Non-pigmented ciliary epithelial cell (primary cell): ENCODE measurements at regions not wholly inside any gene's neighbourhood (a gene's known extent, or its start where the extent isn't known, plus 50 kb on each side); places are given as distances from the start of the nearest gene placed in this dataset.

Experiments used
- DNase-seq: peaks from one replicate; pipeline ENCODE4 v3.0.0-alpha.2; 2010; ENCODE audit warnings: low read depth

DNA sequence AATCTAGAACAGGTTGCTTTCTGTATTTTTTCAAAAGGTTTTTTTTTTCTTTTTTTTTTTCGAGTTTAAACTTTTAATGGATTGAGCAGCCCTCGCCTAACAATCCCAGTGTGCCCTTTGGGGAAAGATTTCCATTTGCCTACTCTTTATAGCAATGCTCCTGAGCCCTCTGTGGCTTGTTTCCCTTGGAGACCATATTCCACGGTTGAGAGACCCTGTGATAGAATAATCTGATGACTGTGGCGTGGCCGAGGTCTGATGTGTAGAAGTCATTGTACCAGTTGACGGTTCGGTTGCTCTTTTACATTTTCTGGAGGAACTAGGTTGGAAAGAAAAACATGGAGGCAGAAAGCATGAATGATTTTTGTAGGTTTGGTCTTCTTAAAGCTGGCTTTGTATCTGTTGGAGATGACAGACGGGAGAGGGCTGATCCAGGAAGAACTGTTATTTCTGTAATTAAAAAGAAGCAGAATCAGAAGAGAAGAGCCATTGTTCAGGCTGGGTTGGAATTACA is 305.7 kb upstream of the NRIP1 start:
- no peak for DNase-seq

DNA sequence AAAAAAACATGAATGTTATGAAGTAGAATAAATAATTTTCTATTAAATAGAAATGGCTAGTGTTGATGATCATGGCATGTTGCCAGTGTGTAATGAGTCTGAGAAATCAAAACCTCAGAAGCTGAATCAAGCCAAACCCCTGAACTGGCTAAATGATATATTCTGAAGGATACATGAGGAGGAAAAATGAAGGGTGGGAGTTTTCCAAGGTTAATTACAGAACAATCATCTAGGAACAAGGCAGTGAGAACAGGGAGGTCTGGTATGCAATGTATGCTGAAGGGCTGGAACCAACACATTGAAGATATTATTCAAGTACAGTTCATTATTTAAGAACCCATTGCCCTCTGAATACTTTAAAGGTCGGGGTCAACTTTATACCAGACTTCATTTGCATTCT is 309.1 kb upstream of the NRIP1 start:
- no peak for DNase-seq

DNA sequence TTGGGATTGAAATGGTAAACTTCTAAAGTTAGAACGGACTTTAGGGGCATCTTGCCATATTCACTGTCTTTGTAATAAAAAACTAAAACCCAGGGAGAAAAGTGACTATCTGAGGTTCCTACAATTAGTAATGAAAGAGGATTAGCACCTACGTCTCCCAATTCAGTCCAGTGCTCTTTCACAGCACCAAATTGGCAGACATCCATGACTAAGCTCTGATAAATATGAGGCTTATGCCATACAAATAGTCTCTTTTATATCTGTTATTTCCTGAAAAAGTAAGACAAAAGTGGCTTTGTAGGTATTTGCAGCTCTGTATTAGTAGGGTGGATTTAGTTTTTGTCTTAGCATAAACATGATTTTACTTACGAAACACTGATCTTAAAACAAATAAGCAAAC is 315.0 kb upstream of the NRIP1 start:
- DNase-seq = no peak

DNA sequence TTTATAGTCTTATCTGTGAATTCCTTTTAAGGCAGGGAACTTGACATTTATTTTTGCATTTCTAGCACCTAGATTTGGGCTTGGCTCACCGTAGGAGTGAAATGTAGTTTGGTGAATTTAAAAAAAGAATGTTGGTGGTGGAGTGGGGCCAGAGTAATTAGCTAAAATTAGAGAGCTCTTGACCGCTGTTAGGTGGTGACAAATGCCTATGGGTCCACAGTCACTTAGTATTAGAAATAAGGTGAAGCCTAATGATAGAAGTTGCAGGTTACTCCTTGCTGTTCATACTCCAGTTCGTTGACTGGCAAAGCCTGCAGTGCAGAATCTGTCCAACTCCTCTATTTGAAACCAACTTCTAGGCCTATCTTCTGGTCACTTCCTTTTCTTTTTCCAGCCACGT is 318.8 kb upstream of the NRIP1 start:
- no peak for DNase-seq

DNA sequence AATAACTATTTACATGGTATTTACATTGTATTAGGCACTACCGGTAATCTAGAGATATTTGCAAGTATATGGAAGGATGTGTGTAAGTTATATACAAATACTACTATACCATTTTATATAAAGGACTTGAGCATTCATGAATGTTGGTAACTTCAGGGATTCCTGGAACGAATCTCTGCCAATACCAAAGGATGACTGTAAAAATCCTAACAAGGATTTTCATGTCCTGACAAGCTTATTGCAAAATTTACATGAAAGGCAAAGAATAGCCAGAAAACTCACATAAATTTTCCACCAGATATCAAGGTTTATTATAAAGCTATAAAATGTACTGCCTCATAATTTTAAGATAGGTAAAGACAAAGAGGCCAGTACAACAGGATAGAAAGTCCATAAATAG is 325.2 kb upstream of the NRIP1 start:
- no peak for DNase-seq

DNA sequence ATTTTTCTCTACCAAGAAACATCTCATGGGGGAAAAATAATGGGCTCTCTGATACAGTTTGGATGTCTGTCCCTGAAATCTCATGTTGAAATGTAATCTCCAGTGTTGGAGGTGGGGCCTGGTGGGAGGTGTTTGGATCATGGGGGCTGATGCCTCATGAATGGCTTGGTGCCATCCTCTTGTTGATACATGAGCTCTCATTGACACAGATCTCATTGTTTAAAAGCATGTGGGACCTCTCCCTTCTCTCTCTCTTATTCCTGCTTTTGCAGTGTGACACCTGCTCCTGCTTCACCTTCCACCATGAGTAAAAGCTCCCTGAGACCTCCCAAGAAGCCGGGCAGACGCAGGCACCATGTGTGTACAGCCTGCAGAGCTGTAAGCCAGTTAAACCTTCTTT is 332.5 kb upstream of the NRIP1 start:
- no peak for DNase-seq

DNA sequence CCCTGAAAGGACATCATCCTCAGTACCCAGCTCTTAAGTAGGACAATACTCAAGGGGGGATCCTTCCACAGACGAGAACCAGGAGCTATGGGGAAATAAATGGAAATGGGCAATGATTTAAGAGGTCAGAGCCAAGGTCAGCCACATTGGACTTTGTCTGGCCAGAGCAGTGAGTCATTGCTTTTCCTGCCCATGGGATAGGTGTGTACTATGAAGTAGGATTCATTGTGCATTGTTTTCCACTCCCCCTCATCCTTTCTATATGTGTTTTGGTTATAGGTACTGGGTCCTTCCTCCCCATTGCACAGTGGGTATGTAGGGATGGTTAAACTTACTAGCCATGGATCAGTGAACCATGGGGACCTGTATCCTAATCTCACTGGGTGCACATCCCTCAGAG is 328.9 kb upstream of the USP25 start:
- DNase-seq = no peak

DNA sequence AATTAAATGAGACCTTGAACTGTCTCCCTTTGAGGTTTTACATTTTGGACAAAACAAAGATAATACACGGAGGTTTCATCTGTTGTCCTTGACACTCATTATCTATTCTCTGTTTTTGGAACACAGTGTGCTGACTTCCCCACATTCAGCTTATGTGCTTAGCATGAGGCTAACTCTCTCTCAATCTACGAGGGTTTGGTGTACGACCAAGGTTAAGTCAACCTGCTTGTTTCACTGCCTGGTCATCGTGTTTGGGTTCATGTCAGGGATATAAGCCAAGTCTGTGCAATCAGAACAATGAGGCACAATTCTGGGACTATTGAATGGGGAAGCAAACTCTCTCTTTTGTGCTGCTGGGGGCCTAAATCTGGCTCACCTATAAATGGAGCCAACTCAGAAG is 328.5 kb upstream of the USP25 start:
- DNase-seq = no peak

DNA sequence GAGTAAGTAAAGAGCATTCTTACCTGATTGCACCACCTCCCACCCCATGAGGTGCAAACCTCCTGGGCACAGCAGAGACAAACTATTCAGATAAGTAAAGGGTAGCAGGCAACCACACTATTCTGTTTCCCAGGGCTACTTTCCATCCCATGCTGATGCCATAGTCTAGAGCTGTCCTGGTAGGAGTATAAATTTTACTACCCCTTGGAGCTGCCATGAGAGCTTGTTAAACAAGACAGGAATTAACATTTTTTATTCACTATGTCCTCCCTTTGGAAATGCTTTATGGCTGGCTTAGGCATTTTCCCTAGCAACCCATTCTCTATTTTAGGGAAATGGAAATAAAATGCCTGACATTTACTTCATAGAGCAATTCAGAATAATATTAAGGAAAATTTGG is 324.6 kb upstream of the USP25 start:
- DNase-seq = no peak

DNA sequence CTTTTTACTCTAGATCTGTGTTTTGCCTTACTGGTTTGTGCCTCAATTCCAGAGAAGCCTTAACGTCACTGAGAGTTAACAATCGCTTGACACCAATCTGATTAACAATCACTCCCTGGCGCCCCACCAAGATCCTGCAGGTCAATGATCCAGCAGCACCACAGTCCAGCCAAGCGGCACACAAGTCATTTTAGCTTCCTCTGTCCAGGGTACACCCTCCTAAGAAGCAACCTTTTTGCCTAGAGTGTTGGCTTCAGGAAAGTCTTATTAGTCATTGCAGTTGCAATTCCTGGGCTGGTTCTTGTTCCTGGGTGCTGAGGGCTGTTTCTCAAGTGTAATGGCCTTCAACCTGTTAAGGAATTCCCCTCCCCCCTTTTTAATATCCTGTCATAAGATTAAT is 323.0 kb upstream of the USP25 start:
- no peak for DNase-seq

DNA sequence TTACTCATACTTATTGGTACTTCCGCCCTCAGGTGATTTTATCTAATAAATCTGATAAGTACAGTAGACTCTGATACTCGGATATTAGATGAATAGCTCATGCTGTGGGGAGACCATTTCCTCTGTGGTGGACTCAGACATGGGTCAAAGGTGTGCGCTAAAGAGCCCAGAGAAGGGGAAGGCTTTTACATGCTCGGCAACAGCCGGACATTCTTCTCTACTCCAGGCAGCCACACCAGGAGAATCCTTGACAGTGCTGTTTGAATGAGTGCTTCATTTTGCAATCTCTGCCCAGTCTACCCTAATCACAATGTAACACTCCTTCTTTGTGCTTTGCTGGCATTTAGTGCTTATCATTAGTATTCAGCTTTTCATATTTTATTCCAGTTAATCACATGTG is 322.2 kb upstream of the USP25 start:
- DNase-seq = no peak

DNA sequence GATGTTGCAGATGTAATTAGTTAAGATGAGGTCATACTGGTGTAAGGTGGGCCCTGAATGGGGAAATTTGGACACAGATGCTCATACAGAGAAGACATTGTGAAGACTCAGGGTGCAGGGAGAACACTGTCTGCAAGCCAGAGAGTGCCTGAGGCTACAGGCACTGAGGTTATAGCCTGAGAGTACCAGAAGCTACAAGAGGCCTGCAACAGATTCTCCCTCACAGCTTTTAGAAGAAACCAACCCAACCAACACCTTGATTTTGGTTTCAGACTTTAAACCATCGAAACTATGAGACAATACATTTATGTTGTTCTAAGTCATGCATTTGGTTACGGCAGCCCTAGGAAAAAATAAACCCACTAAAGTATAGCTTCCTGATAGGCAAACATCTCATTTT is 321.7 kb upstream of the USP25 start:
- no peak for DNase-seq

DNA sequence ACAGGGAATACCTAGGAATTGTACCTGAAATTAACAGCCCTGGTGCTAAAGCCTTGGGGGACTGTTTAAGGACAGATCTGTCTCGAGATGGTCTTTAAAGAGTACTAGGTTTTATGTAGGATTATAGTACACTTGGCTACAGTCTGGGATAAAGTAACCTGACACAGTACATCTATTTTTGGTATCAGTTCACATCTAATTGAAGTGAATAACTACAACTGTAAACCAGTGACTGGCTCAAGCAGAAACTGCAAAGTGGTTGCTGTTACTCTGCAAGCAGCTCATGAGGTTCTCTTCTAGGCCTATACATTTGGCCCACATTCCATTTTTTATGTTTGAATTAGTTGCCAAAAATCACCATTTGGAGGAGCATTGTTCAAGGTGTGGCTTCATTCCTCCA is 320.8 kb upstream of the USP25 start:
- no peak for DNase-seq

DNA sequence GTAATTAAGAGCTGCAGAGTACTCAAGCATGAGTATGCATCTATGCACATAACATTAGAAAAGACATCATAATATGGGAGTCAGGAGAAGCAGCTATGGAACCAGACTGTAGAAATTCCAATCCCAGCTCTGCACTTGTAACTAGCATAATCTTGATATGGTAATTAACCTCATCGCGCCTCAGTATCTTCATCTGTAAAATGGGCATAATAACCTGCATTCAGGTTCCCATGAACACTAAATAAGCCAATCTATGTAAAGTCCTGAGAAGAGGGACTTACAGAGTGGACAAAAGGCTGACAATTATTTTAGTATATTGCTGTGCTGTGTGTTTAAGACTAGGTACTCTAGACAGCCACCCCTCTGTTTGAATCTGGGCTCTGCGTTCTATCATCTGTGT is 318.9 kb upstream of the USP25 start:
- DNase-seq = no peak

DNA sequence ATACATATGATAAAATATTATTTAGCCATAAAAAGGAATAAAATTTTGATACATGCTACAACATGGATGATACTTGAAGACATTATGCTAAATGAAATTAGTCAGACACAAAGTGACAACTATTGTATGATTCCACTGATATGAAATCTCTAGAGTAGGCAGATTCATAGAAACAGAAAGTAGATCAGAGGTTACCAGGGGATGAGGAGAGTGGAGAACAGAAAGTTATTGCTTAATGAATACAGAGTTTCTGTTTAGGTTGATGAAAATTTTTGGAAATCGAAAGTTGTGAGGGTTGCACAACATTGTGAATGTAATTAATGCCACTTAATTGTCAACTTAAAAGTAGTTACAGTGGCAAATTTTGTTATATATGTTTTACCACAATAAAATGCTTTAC is 315.7 kb upstream of the USP25 start:
- no peak for DNase-seq

DNA sequence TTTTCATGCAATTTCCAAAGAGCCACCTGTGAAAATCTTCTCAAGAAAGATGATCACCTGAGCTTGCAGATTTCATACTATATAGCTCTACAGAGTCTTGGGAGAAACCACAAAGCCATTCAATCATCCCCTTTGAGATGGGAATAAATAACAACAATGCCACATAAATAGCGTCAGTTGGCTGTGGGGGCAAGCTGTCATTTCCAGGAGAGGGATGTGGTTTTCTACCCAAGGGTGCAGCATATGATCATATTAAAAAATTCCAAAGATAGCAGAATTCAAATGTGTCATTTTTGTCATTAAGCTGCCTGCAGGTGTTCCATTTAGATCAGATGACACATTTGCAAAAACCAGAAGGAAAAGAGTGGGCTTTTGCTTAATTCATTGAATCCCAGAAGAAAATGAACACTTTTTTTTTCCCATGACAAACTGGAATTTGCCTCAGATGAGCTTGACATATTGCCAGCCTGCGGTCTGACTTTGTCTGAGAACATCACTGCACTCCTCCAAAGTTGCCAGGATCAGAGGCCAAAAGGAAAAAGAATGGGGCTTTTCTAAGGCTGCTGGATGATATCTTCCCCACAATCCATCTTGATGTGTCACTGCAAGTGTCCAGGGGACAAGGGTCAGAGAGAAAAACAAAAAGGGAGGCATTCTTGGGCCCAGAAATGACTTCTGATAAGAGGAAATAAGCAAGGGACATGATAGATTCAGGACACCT is 314.1 kb upstream of the USP25 start:
- no peak for DNase-seq

DNA sequence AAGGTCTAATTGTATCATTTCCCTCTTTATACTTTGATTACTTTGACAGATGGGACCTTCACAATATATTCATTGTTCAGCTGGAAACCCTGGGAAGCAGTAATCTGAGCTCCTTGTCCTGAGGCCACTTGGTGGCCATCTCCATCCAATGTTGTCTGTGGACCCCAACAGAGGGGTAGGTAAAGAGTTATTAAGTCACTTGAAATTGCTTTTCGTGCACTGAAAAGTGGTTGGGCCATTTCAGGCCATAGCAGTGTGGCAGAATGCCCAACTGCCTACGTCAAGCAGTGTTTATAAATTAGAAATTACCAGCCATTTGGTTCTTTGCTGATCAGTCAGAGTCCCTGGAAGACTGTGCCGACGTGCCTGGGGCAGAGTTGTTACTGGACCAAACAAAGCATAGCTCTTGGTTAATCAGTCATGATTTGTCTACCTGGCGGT is 308.3 kb upstream of the USP25 start:
- DNase-seq = no peak

DNA sequence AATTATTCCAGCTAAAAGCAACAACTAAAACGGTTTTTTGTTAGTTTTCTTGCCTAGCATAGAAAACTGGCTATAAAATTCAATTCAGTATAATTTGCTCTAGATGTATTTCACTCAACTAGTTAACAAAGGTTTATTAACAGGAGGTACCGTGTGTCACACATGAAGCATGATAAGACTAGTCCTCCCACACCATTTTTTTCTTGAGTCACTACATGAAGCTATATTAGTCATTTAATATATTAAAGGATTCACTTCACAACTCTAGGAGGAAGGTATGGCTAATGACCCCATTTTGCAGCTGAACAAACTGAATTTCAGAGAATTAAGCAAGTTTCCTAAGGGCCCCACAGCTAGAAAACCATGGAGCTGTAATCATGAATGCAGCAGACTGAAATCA is 307.8 kb upstream of the USP25 start:
- peak; percentile 19 for DNase-seq

DNA sequence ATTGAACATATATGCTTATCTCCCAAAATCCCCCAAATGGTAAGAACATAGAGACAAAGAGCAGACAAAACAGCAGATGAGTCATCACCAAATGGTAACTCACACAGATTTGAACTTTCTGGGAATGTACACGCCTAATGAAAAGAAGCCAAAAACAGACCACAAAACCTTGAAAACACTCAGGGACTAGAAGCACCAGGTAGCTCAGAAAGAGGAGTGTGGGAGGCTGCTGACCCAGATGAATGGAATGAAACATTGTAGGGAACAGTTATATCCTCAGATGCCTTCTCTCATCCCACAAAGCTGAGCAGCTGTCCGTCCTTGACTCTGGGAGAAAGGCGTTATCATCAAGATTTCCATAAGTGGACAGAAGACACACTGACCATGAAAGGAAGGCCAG is 307.0 kb upstream of the USP25 start:
- DNase-seq = peak; percentile 91

DNA sequence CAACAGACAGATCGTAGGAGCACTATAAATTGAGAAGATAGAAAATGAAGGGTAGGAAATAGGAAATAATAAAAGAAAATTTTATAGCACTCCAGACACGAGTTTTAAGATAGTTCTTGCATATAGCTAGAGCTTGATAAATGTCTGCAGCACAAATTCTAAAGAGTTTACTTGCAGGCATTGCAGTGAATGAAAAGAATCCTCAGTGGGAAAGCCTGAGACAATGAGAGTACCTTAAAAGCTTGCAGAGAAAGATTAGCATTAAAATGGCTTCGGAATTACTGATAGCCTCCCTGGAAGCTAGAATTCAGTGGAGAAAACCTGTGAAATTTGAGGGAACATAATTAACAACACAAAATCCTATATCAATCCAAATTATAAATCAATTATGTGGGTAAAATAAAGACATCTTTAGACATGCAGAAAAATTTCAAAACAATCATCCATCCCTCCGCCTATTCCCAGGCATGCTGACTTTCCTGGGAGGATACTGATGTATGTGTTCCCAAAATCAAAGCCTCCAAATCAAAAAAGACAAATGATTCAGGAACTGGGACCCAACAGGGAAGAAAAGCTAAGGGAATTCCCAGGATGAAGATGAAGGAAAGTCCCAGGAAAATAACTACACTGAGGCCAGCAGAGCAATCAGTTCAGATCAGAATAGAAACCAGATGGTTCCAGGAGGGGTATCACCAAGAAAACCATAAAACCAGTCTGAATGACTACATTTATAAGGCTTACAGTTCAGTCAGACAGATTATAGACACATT is 305.9 kb upstream of the USP25 start:
- DNase-seq = no peak

DNA sequence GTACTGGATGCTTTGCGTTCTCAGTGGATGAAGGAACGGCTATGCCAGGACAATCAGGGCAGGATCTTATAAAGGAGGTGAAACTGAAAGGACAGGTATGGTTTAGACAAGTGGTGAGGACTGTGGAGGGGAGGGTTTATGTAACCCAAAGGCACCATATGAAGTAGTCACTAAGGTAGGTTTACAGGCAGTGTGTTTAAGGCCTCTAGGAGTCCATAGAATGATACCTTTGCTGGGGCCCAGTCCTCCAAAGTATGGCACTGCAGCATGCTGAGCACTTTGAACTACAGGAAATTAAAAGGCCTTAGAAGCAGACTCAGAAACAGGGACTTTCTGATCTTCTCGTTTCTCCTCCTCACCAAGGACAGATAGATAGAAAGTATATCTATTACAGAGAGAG is 304.7 kb upstream of the USP25 start:
- no peak for DNase-seq

DNA sequence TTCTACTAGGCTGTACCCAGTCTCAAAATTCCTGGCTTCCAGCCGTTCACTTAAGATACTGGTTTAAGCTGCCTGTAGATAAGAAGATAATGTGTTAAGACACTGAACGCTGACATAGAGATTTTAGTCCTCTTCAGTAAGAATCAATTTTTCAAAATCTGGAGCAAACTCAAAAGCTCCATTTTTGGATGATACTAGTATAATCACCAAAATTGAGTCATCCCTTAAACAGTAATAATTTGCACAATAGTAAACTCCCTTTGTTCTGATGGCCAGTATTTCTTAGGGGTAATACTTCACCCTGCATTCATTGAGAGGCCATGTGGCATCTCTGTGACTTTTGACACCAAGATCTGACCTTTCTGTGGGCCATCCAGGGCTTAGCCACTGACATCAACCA is 299.8 kb upstream of the USP25 start:
- DNase-seq = no peak

DNA sequence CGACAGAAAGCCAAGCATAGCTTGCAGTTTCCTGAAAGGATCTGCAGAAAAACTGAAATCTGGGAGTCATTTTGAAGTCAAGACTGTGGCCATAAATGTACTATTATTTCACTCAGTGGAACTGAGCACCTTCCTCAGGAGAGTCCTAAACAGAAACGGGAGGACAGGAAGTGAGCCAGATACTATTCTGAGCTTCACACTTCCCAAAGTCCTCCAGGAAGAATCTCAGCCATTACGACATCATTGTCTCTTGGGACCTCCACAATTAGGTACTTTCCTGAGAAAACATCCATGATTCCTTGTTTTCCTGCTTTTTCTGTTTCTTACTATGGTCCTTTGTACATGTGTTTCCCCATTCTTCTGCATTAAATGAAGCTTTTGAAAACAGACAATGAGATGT is 299.2 kb upstream of the USP25 start:
- no peak for DNase-seq

DNA sequence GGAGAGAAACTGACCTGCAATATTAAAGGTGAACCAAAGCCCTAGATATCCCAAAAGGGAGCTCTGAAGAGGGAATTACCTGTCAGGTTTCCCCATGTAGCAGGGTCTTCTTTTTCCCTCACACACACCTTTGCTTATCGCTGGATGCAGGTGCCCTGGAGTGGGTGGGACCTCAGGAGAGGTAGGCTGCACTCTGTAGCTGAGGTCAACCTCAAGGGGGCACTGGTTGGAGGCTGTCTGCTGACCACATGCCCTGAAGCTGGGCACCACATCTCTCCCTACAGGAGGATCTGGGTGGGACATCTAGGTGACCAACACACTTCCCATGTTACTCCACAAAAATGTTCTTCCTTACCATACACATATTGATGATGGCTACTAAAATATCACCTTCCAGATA is 298.7 kb upstream of the USP25 start:
- DNase-seq = no peak
